Fibroblast of lung (primary cell): ENCODE measurements at regions not wholly inside any gene's neighbourhood (a gene's known extent, or its start where the extent isn't known, plus 50 kb on each side); places are given as distances from the start of the nearest gene placed in this dataset.

ENCODE experiments used
- DNase-seq, 2 donors: peaks; one replicate each; pipeline versions ENCODE4 v3.0.0 to v3.0.0-alpha.2; 2010; ENCODE audit warnings: low read depth in 2 of 2
- H2AFZ ChIP-seq: 2 replicates; pipeline ENCODE4 v1.5.1; 2012; ENCODE audit warnings: low read length, control low read depth, inconsistent platforms
- H3K27ac ChIP-seq: 2 replicates; pipeline ENCODE4 v1.5.1; 2011; ENCODE audit warnings: low read length, control low read depth; ENCODE audit not compliant: insufficient read depth
- H3K27me3 ChIP-seq: 2 replicates; pipeline ENCODE4 v1.5.1; 2011; ENCODE audit warnings: mild to moderate bottlenecking, low read length; ENCODE audit not compliant: control insufficient read depth, insufficient read depth
- H3K36me3 ChIP-seq: 2 replicates; pipeline ENCODE4 v1.5.1; 2011; ENCODE audit warnings: low read length; ENCODE audit not compliant: control insufficient read depth, insufficient read depth
- H3K4me1 ChIP-seq: 2 replicates; pipeline ENCODE4 v1.5.1; 2011; ENCODE audit warnings: low read length; ENCODE audit not compliant: control insufficient read depth, insufficient read depth; ENCODE audit errors: extremely low read depth
- H3K4me2 ChIP-seq: 2 replicates; pipeline ENCODE4 v1.5.1; 2011; ENCODE audit warnings: low read length, control low read depth; ENCODE audit not compliant: insufficient read depth; ENCODE audit errors: extremely low read depth
- H3K4me3 ChIP-seq, 4 experiments: fragments of 200-600 bp in 1 of 4; sonication (generic) in 1 of 4; replicated peaks in 1 of 4; 2 replicates each; pipeline ENCODE4 v1.5.1; 2011 to 2016; ENCODE audit warnings: low read length in 4 of 4, low read depth in 3 of 4, mild to moderate bottlenecking in 3 of 4, control low read depth in 2 of 4, inconsistent platforms in 1 of 4, mixed read lengths in 1 of 4; ENCODE audit not compliant: insufficient read depth in 1 of 4; ENCODE audit errors: control extremely low read depth in 1 of 4
- H3K79me2 ChIP-seq: 2 replicates; pipeline ENCODE4 v1.5.1; 2012; ENCODE audit warnings: mild to moderate bottlenecking, low read length, inconsistent platforms; ENCODE audit not compliant: control insufficient read depth, insufficient read depth
- H3K9ac ChIP-seq: 2 replicates; pipeline ENCODE4 v1.5.1; 2011; ENCODE audit warnings: mild to moderate bottlenecking, low read length, control low read depth; ENCODE audit not compliant: insufficient read depth
- H3K9me3 ChIP-seq: 2 replicates; pipeline ENCODE4 v1.5.1; 2012; ENCODE audit warnings: low read depth, low read length; ENCODE audit not compliant: control insufficient read depth, insufficient read depth
- H4K20me1 ChIP-seq: 2 replicates; pipeline ENCODE4 v1.5.1; 2011; ENCODE audit warnings: low read length; ENCODE audit not compliant: control insufficient read depth, insufficient read depth; ENCODE audit errors: extremely low read depth
- EZH2 ChIP-seq: IDR thresholded peaks from 2 replicates; pipeline ENCODE4 v1.5.1; 2012; ENCODE audit warnings: low read length, control low read depth, mild to moderate bottlenecking; ENCODE audit errors: missing control alignments
- TF ChIP-seq, protein P1 (sequence below), 2 donors: IDR thresholded peaks in 1 of 2; conservative IDR thresholded peaks in 1 of 2; 1 replicate in 1 of 2; 2 replicates in 1 of 2; pipeline ENCODE4 v1.5.1; 2011 to 2012; ENCODE audit warnings: low read length in 2 of 2, control low read depth in 1 of 2, inconsistent platforms in 1 of 2, low read depth in 1 of 2, mild to moderate bottlenecking in 1 of 2

DNA sequence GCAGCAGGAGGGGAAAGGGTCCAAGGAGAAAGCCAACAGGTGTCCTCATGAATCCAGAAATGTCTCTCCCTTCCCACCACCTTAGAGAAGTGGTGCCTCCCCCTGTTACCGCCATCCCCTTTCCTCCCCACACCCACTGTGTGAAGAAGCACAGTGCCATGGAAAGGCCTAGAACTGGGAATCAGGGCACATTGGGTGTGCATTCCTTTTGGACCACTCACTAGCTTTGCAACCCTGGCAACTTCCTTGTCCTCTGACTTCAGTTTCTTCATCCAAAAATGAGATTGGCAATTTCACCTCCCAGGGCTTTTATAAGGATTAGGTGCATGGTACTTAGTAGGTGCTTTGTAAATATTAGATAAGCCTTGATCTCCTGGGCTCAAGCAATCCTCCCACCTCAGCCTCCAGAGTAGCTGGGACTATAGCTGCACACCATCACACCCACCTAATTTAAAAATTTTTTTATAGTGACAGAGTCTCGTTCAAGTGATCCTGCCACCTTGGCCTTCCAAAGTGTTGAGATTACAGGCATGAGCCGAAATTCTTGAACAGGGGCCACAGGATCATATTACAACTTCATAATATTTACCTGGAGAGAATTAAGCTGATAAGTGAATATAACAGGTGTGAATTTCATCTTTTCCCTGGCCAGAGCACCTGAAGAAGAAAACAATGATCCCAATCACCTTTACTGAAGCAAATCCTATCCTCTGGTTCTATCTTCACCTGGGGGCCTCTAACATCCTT, 97.9 kb upstream of the TAF1B start:
- no peaks in the 10 kb centered on the region for H3K27me3 ChIP-seq
- no peak overlapping the region for H2AFZ ChIP-seq
- no peak for DNase-seq
- H3K79me2 ChIP-seq: no peaks in the 10 kb centered on the region
- no peak overlapping the region for H3K27ac ChIP-seq
- H3K4me2 ChIP-seq: no peak overlapping the region
- TF ChIP-seq, protein P1, sequence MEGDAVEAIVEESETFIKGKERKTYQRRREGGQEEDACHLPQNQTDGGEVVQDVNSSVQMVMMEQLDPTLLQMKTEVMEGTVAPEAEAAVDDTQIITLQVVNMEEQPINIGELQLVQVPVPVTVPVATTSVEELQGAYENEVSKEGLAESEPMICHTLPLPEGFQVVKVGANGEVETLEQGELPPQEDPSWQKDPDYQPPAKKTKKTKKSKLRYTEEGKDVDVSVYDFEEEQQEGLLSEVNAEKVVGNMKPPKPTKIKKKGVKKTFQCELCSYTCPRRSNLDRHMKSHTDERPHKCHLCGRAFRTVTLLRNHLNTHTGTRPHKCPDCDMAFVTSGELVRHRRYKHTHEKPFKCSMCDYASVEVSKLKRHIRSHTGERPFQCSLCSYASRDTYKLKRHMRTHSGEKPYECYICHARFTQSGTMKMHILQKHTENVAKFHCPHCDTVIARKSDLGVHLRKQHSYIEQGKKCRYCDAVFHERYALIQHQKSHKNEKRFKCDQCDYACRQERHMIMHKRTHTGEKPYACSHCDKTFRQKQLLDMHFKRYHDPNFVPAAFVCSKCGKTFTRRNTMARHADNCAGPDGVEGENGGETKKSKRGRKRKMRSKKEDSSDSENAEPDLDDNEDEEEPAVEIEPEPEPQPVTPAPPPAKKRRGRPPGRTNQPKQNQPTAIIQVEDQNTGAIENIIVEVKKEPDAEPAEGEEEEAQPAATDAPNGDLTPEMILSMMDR (conservative IDR thresholded peaks at IDR 0.05 in 1 of 2, IDR thresholded peaks at IDR 0.05 in 1 of 2; ENCODE audit: low read depth in 1 of 2, low read length in 2 of 2): no peak
- no peak for TF ChIP-seq EZH2
- H3K9me3 ChIP-seq: no peaks in the 10 kb centered on the region
- no peak overlapping the region for H3K4me3 ChIP-seq
- no peaks in the 10 kb centered on the region for H3K36me3 ChIP-seq
- H4K20me1 ChIP-seq: no peaks in the 10 kb centered on the region
- no peaks in the 10 kb centered on the region for H3K4me1 ChIP-seq
- no peak overlapping the region for H3K9ac ChIP-seq

DNA sequence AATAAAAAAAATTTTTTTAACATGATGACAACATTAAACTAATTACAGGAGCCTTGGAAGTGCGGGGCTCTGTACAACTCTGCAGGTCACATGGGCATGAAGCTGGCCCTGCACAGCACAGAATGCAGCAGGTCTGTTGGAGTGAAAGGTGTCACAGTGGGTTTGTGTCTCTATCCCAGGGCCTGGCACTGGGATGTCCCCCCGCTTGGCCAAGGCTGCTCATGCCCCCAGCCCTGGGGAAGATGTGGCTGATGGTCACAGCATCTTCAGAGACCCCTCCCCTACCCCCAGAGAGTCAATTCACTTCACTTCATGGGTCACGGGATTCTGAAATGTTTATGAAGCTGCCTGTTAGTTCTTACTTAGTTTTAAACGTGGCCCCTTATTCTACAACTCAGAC, 95.9 kb upstream of the TAF1B start:
- no peak overlapping the region for H3K27ac ChIP-seq
- TF ChIP-seq, protein P1 (conservative IDR thresholded peaks at IDR 0.05 in 1 of 2, IDR thresholded peaks at IDR 0.05 in 1 of 2; ENCODE audit: low read depth in 1 of 2, low read length in 2 of 2): no peak
- TF ChIP-seq EZH2: no peak
- H3K9ac ChIP-seq: no peak overlapping the region
- H3K36me3 ChIP-seq: no peaks in the 10 kb centered on the region
- no peaks in the 10 kb centered on the region for H4K20me1 ChIP-seq
- no peak overlapping the region for H2AFZ ChIP-seq
- H3K27me3 ChIP-seq: no peaks in the 10 kb centered on the region
- H3K4me1 ChIP-seq: peaks cover 2% of the 10 kb centered on the region
- H3K9me3 ChIP-seq: no peaks in the 10 kb centered on the region
- no peaks in the 10 kb centered on the region for H3K79me2 ChIP-seq
- no peak overlapping the region for H3K4me2 ChIP-seq
- no peak overlapping the region for H3K4me3 ChIP-seq
- no peak for DNase-seq

DNA sequence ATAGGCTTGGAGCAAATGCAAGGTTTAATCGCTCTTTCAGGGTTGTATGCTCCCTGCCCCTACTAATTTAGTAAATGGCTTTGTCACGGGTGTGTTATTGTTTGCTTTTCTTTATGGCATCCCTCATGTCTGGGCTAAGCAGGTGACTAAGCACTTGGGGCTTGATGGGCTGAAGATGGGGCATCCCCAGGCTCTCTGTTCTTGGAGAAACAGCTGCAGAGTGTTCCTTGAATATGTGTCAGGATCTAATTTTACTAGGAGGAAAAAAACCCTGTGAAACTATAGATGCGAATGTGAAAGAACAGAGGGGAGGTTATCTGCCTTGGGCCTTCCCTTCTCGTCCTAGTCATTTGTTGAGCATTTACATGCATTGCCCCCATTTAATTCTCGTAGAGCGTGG, 94.7 kb upstream of the TAF1B start:
- H3K4me2 ChIP-seq: no peak overlapping the region
- H3K4me3 ChIP-seq: no peak overlapping the region
- no peaks in the 10 kb centered on the region for H3K27me3 ChIP-seq
- H3K4me1 ChIP-seq: peaks cover 14% of the 10 kb centered on the region
- DNase-seq: no peak
- no peaks in the 10 kb centered on the region for H3K79me2 ChIP-seq
- no peak for TF ChIP-seq EZH2
- TF ChIP-seq, protein P1 (conservative IDR thresholded peaks at IDR 0.05 in 1 of 2, IDR thresholded peaks at IDR 0.05 in 1 of 2; ENCODE audit: low read depth in 1 of 2, low read length in 2 of 2): no peak
- no peak overlapping the region for H3K9ac ChIP-seq
- H2AFZ ChIP-seq: no peak overlapping the region
- H3K9me3 ChIP-seq: no peaks in the 10 kb centered on the region
- H3K36me3 ChIP-seq: no peaks in the 10 kb centered on the region
- no peaks in the 10 kb centered on the region for H4K20me1 ChIP-seq
- no peak overlapping the region for H3K27ac ChIP-seq
